ENCODE measurements at regions not wholly inside any gene's neighbourhood (a gene's known extent, or its start where the extent isn't known, plus 50 kb on each side); places are given as distances from the start of the nearest gene placed in this dataset.
A peak's percentile ranks its signal among the peaks of the same experiment; 100 is the strongest.

DNA sequence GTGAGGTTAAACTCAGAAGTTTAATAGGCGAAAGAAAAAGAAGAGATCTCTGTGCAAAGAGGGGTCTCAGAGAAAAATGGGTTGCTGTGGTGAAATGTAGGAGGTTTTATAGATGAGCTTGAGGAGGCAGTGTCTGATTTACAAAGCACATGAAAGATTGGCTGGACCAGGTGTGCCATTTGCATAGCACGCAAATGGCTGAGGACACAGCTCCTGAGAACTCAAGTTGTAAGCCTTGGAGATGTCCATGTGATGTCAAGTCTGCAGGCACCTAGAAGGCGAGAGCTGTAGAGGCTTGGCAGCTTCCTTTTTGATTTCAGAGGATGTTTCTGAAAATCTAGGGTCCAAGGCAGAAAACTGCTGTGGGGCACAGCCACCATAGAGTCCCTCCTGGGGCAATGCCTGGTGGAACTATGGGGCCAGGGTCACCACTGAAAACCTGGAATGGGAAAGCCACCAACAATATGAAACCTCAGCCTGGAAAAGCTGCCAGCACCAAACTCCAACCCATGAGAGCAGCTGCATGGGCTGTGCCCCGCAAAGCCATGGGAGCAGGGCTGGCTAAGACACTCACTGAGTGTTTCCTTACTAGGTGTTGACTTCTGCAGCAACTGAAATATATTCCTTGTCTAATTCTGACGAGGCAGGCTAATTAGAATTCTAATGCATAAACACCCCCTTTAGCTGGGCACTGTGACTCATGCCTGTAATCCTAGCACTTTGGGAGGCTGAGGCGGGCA is 96.9 kb upstream of the TNS3 start:
- no peak for DNase-seq
- Histone ChIP-seq H3K36me3 (no peaks in the 10 kb centered on the region), H3K4me1 (no peaks in the 10 kb centered on the region), H3K27me3 (no peaks in the 10 kb centered on the region), H3K9me3 (no peaks in the 10 kb centered on the region), H3K27ac (no peak overlapping the region), H3K4me3 (no peak overlapping the region)
- 82 to 83% methylated on average over 3 to 6 of the region's 6 CpGs for WGBS, 2 donors
- TF ChIP-seq POLR2A (IDR thresholded peaks at IDR 0.05), result no peak
- TF ChIP-seq, protein P1, sequence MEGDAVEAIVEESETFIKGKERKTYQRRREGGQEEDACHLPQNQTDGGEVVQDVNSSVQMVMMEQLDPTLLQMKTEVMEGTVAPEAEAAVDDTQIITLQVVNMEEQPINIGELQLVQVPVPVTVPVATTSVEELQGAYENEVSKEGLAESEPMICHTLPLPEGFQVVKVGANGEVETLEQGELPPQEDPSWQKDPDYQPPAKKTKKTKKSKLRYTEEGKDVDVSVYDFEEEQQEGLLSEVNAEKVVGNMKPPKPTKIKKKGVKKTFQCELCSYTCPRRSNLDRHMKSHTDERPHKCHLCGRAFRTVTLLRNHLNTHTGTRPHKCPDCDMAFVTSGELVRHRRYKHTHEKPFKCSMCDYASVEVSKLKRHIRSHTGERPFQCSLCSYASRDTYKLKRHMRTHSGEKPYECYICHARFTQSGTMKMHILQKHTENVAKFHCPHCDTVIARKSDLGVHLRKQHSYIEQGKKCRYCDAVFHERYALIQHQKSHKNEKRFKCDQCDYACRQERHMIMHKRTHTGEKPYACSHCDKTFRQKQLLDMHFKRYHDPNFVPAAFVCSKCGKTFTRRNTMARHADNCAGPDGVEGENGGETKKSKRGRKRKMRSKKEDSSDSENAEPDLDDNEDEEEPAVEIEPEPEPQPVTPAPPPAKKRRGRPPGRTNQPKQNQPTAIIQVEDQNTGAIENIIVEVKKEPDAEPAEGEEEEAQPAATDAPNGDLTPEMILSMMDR (IDR thresholded peaks at IDR 0.05), result no peak
- intact Hi-C loops (cut with DNase I), result no loop called here

DNA sequence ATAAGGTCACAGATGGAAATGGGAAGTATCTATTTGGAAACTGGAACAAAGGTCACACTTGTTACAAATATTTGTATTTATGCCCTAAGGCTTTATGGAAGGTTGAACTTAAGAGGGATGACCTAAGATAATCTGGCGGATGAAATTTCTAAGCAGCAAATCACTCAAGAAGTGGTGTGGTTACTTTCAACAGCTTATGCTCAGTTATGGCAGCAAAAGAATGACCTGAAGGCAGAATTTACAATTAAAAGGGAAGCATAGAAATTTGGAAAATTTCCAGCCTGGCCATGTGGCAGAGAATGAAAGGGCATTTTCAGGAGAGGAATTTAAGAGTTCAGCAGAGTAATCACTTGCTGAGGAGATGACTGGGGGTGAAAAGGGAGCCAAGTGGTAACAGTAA is 95.8 kb upstream of the TNS3 start:
- Histone ChIP-seq H3K27me3 (no peaks in the 10 kb centered on the region), H3K27ac (no peak overlapping the region), H3K4me3 (no peak overlapping the region), H3K4me1 (no peaks in the 10 kb centered on the region), H3K36me3 (no peaks in the 10 kb centered on the region), H3K9me3 (no peaks in the 10 kb centered on the region)
- no peak for DNase-seq
- intact Hi-C loops (cut with DNase I), result no loop called here
- WGBS, 2 donors, result 48 to 81% methylated on average over 1 of the region's 1 CpG
- TF ChIP-seq, protein P1 (IDR thresholded peaks at IDR 0.05), result no peak

DNA sequence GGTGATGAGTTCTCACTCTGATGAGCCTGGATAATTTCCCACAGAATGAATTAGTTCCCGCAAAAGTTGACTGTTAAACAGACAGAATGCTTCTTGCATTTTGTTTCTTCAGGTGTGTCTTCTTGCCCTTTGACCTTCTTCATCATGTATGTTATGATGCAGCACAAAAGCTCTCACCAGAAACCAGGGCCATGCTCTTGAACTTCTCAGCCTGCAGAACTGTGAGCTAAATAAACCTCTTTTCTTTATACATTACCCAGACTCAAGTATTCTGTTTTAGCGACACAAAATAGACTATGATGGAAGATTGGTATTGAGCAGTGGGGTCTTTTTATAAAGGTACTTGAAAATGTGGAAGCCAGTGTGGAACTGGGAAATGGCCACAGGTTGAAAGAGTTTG is 95.2 kb upstream of the TNS3 start:
- intact Hi-C loops (cut with DNase I), result no loop called here
- Histone ChIP-seq H3K4me1 (no peaks in the 10 kb centered on the region), H3K27ac (no peak overlapping the region), H3K36me3 (no peaks in the 10 kb centered on the region), H3K4me3 (no peak overlapping the region), H3K27me3 (no peaks in the 10 kb centered on the region), H3K9me3 (no peaks in the 10 kb centered on the region)
- no peak for DNase-seq
- TF ChIP-seq POLR2A (IDR thresholded peaks at IDR 0.05), result no peak
- TF ChIP-seq, protein P1 (IDR thresholded peaks at IDR 0.05), result no peak
- 93 to 100% methylated on average over 2 of the region's 2 CpGs for WGBS, 2 donors

DNA sequence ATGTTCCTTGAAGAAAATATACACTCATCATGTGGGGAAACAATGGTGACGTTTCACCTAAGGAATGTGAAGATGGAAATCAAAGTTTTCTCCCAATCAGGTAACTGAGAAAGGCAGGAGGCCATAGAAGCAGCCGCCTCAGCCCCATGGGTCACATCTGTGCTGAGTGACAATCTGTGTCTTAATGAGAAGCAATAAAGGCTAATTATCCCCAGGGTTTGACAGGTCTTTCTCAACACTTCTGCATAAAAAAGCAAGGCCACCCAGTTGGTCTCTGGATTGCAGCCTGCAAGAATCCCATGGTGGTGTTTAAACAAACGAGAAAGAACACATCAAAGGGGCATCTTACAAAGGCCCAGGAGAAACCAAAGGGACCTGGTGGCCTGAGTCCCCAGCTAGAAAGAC is 91.1 kb upstream of the TNS3 start:
- Histone ChIP-seq H3K4me1 (peaks cover 0 to 13% (median 6%) of the 10 kb centered on the region in 3 donors), H3K9me3 (no peaks in the 10 kb centered on the region), H3K4me3 (no peak overlapping the region), H3K36me3 (no peaks in the 10 kb centered on the region), H3K27ac (no peak overlapping the region), H3K27me3 (no peaks in the 10 kb centered on the region)
- intact Hi-C loops (cut with DNase I), result no loop called here
- TF ChIP-seq, protein P1 (IDR thresholded peaks at IDR 0.05), result no peak
- no peak for TF ChIP-seq POLR2A (IDR thresholded peaks at IDR 0.05)
- no peak for DNase-seq
- 78 to 90% methylated on average over 3 of the region's 3 CpGs for WGBS, 2 donors

DNA sequence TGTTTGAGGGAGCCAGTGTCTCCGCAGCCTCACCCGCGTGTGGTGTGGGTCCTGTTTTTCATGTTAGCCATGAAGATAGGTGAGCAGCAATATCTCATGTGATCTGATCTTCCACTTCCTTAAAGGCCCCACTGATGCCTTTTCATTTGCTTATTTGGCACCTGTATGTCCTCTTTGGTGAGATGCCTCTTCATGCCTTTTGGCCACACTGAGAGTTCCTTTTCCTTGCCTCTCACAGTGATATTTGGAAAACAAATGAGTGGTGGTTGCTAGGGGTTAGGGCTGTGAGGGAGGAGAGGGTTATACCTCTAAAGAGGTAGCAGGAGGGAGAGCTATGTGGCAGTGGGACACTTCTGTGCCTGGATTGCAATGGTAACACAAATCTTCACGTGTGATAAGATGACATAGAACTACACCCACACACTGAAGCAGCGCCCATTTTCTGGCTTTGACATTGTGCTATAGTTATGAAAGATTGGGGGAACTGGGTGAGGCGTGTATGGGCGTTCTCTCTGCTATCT is 90.4 kb upstream of the TNS3 start:
- H3K27ac ChIP-seq, result peak overlapping the region in 1 of 4 donors; percentile 44
- DNase-seq, result no peak
- TF ChIP-seq, protein P1 (IDR thresholded peaks at IDR 0.05), result no peak
- TF ChIP-seq POLR2A (IDR thresholded peaks at IDR 0.05), result peak in 1 of 4 donors; percentile 10
- no peaks in the 10 kb centered on the region for H3K36me3 ChIP-seq
- 45 to 48% methylated on average over 7 of the region's 7 CpGs for WGBS, 2 donors
- intact Hi-C loops (cut with DNase I), result no loop called here
- H3K4me1 ChIP-seq, result peaks cover 0 to 13% (median 6%) of the 10 kb centered on the region in 3 donors
- H3K9me3 ChIP-seq, result no peaks in the 10 kb centered on the region
- no peaks in the 10 kb centered on the region for H3K27me3 ChIP-seq
- H3K4me3 ChIP-seq, result no peak overlapping the region
